HG03432 (cell line): ENCODE measurements at regions not wholly inside any gene's neighbourhood (a gene's known extent, or its start where the extent isn't known, plus 50 kb on each side); places are given as distances from the start of the nearest gene placed in this dataset.

Experiments used
- ATAC-seq: cut with Tn5 transposase; IDR thresholded peaks from one replicate; pipeline ENCODE4 v1.9.1; 2021; ENCODE audit warnings: mild to moderate bottlenecking, moderate library complexity; ENCODE audit not compliant: unreplicated experiment

GRCh38 chrX:124280294-124280902, 52.1 kb upstream of the TEX13D start:
- ATAC-seq, result no peak

DNA sequence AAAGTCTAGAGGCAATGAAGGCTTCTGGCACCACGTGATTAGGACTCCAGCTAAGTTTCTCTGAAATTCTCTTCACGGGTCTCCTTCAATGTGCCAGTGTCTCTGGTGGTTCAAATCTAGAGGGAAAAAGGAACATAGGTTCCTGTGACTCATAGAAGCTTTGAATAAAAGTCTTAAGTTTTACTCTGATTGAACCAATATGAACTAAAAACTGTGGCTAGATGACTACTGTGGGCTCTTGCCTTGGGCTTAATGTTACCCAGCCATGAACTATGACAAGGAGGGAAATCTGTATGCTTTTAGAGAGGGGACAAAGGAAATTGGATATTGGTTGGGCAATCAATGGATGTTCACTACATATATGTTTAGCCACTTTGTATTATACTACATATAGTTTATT, 49.9 kb upstream of the TEX13D start:
- no peak for ATAC-seq
